H1 (cell line): ENCODE measurements at regions not wholly inside any gene's neighbourhood (a gene's known extent, or its start where the extent isn't known, plus 50 kb on each side); places are given as distances from the start of the nearest gene placed in this dataset.

ENCODE experiments used
- CTCF ChIA-PET: fragments of 300-600 bp; sonication (Branson Sonifier 250); formaldehyde crosslinking; loops from one replicate; lab custom pipeline; 2021; ENCODE audit not compliant: partially characterized antibody; lab: Charles Lee
- POLR2A ChIA-PET: fragments of 300-600 bp; sonication (Branson Sonifier 250); formaldehyde crosslinking; loops from one replicate; lab custom pipeline; 2021; ENCODE audit warnings: inconsistent platforms; ENCODE audit not compliant: partially characterized antibody; lab: Charles Lee
- DNase-seq, 2 experiments: peaks; one replicate each; pipeline versions ENCODE4 v3.0.0 to v3.0.0-alpha.2; 2010 to 2022; ENCODE audit warnings: low spot score in 2 of 2, low read depth in 1 of 2, mixed read lengths in 1 of 2
- FAIRE-seq: peaks from 2 replicates; lab custom pipeline; 2011; peaks lifted over from hg19 to GRCh38; lab: Jason Lieb, UNC
- H2AFZ ChIP-seq: 2 replicates; pipeline ENCODE4 v1.8.1; 2012; ENCODE audit warnings: low read length, inconsistent platforms
- H2AK5ac ChIP-seq: 2 replicates; pipeline ENCODE4 v1.6.1; 2013; ENCODE audit warnings: low read depth, low read length
- H2BK120ac ChIP-seq: replicated peaks from 2 replicates; pipeline ENCODE3; 2013; ENCODE audit warnings: low read depth, low read length, inconsistent platforms
- H2BK12ac ChIP-seq: 2 replicates; pipeline ENCODE4 v1.6.1; 2013; ENCODE audit warnings: low read depth, low read length
- H2BK15ac ChIP-seq: 2 replicates; pipeline ENCODE4 v1.6.1; 2013; ENCODE audit warnings: low read length
- H2BK20ac ChIP-seq: 2 replicates; pipeline ENCODE4 v1.6.1; 2013; ENCODE audit warnings: low read length
- H2BK5ac ChIP-seq: 2 replicates; pipeline ENCODE4 v1.6.1; 2013; ENCODE audit warnings: low read depth, low read length
- H3K14ac ChIP-seq: 2 replicates; pipeline ENCODE4 v1.6.1; 2013; ENCODE audit warnings: inconsistent platforms; ENCODE audit not compliant: insufficient read length
- H3K18ac ChIP-seq: 2 replicates; pipeline ENCODE4 v1.6.1; 2013; ENCODE audit warnings: low read length; ENCODE audit errors: extremely low read depth
- H3K23ac ChIP-seq: 2 replicates; pipeline ENCODE4 v1.6.1; 2013; ENCODE audit warnings: inconsistent platforms; ENCODE audit not compliant: insufficient read length
- H3K23me2 ChIP-seq: 2 replicates; pipeline ENCODE4 v1.6.1; 2013; ENCODE audit warnings: low read depth, low read length
- H3K27ac ChIP-seq: 2 replicates; pipeline ENCODE4 v1.6.1; 2011; ENCODE audit warnings: low read depth, low read length, inconsistent platforms
- H3K27me3 ChIP-seq, 4 experiments: replicated peaks in 1 of 4; 1 replicate in 1 of 4; 2 replicates in 3 of 4; pipeline versions ENCODE4 v1.6.1 to v1.8.1; 2011 to 2013; ENCODE audit warnings: low read length in 3 of 4, mild to moderate bottlenecking in 3 of 4, inconsistent platforms in 2 of 4, mixed read lengths in 2 of 4, moderate library complexity in 1 of 4; ENCODE audit not compliant: control insufficient read depth in 3 of 4, insufficient read depth in 3 of 4; ENCODE audit errors: extremely low read depth in 1 of 4
- H3K36me3 ChIP-seq, 4 experiments: 2 replicates each; pipeline versions ENCODE4 v1.6.1 to v1.8.1; 2011 to 2013; ENCODE audit warnings: mild to moderate bottlenecking in 4 of 4, low read length in 3 of 4, moderate library complexity in 2 of 4, control low read depth in 1 of 4, inconsistent platforms in 1 of 4; ENCODE audit not compliant: insufficient read depth in 4 of 4, control insufficient read depth in 2 of 4
- H3K4ac ChIP-seq: replicated peaks from 2 replicates; pipeline ENCODE3; 2013; ENCODE audit warnings: low read length, low read depth, mixed read lengths, inconsistent platforms; ENCODE audit not compliant: insufficient read length
- H3K4me1 ChIP-seq, 4 experiments: replicated peaks in 1 of 4; 1 replicate in 1 of 4; 2 replicates in 3 of 4; pipeline versions ENCODE4 v1.6.1 to v1.8.1; 2011 to 2013; ENCODE audit warnings: low read length in 3 of 4, inconsistent platforms in 2 of 4, mixed read lengths in 1 of 4; ENCODE audit not compliant: insufficient read depth in 4 of 4, control insufficient read depth in 3 of 4
- H3K4me2 ChIP-seq, 2 experiments: 2 replicates each; pipeline versions ENCODE4 v1.6.1 to v1.8.1; 2011 to 2013; ENCODE audit warnings: low read depth in 2 of 2, low read length in 2 of 2, control low read depth in 1 of 2, inconsistent platforms in 1 of 2, mild to moderate bottlenecking in 1 of 2; ENCODE audit not compliant: insufficient read depth in 1 of 2
- H3K4me3 ChIP-seq, 4 experiments: fragments of 200-600, 300-600 bp in 1 of 4; sonication (generic), shearing (Covaris generic), sonication (Bioruptor Twin) in 1 of 4; 2 replicates each; pipeline versions ENCODE4 v1.5.1 to v1.8.1; 2011 to 2016; ENCODE audit warnings: low read length in 4 of 4, low read depth in 3 of 4, control low read depth in 2 of 4, inconsistent platforms in 2 of 4, mild to moderate bottlenecking in 2 of 4, mixed read lengths in 1 of 4, moderate library complexity in 1 of 4; ENCODE audit not compliant: insufficient read depth in 2 of 4; ENCODE audit errors: extremely low read depth in 1 of 4
- H3K56ac ChIP-seq: replicated peaks from 2 replicates; pipeline ENCODE3; 2013; ENCODE audit warnings: low read depth, mild to moderate bottlenecking, mixed read lengths, low read length, inconsistent platforms; ENCODE audit not compliant: insufficient read length
- H3K79me1 ChIP-seq: 2 replicates; pipeline ENCODE4 v1.6.1; 2013; ENCODE audit warnings: low read depth, low read length, control low read depth
- H3K79me2 ChIP-seq, 2 experiments: 2 replicates each; pipeline versions ENCODE4 v1.6.1 to v1.8.1; 2012 to 2013; ENCODE audit warnings: low read length in 2 of 2, mild to moderate bottlenecking in 2 of 2, inconsistent platforms in 1 of 2; ENCODE audit not compliant: insufficient read depth in 2 of 2, control insufficient read depth in 1 of 2
- H3K9ac ChIP-seq, 4 experiments: replicated peaks in 1 of 4; 1 replicate in 1 of 4; 2 replicates in 3 of 4; pipeline versions ENCODE4 v1.6.1 to v1.8.1; 2011 to 2013; ENCODE audit warnings: low read depth in 3 of 4, low read length in 3 of 4, control low read depth in 2 of 4, mild to moderate bottlenecking in 2 of 4, moderate library complexity in 2 of 4, inconsistent platforms in 1 of 4; ENCODE audit errors: extremely low read depth in 1 of 4
- H3K9me3 ChIP-seq, 2 experiments: 2 replicates each; pipeline versions ENCODE4 v1.6.1 to v1.8.1; 2012 to 2013; ENCODE audit warnings: mild to moderate bottlenecking in 2 of 2, moderate library complexity in 2 of 2, control low read depth in 1 of 2, inconsistent platforms in 1 of 2, low read depth in 1 of 2, low read length in 1 of 2, mixed read lengths in 1 of 2; ENCODE audit not compliant: insufficient read depth in 2 of 2
- H4K20me1 ChIP-seq, 2 experiments: replicated peaks in 1 of 2; 2 replicates each; pipeline versions ENCODE3 to v1.8.1; 2011 to 2013; ENCODE audit warnings: inconsistent platforms in 2 of 2, low read length in 2 of 2, mild to moderate bottlenecking in 1 of 2; ENCODE audit not compliant: insufficient read depth in 2 of 2, control insufficient read depth in 1 of 2
- H4K5ac ChIP-seq: 2 replicates; pipeline ENCODE4 v1.6.1; 2013; ENCODE audit warnings: low read length, low read depth, mixed read lengths, inconsistent platforms; ENCODE audit not compliant: insufficient read length
- H4K8ac ChIP-seq: 2 replicates; pipeline ENCODE4 v1.8.0; 2013; ENCODE audit warnings: mild to moderate bottlenecking, moderate library complexity, low read length, inconsistent platforms; ENCODE audit not compliant: insufficient read depth; ENCODE audit errors: extremely low read depth
- H4K91ac ChIP-seq: replicated peaks from 2 replicates; pipeline ENCODE3; 2013; ENCODE audit warnings: low read length, mixed read lengths, inconsistent platforms; ENCODE audit not compliant: insufficient read length
- ATF2 ChIP-seq: IDR thresholded peaks from 2 replicates; pipeline ENCODE4 v1.6.1; 2012; ENCODE audit warnings: low read length, inconsistent platforms
- CBX5 ChIP-seq: fragments of 300-800, 300-1000 bp; sonication (generic); IDR thresholded peaks from 2 replicates; pipeline ENCODE4 v1.7.1; 2016; ENCODE audit warnings: antibody characterized with exemption, low read length, low read depth
- GABPA ChIP-seq: IDR thresholded peaks from 2 replicates; pipeline ENCODE4 v1.6.1; 2011; ENCODE audit warnings: mild to moderate bottlenecking, low read length, moderate library complexity, borderline replicate concordance; ENCODE audit not compliant: insufficient read depth
- HDAC2 ChIP-seq, 2 experiments: fragments of 300-600 bp in 1 of 2; sonication (generic) in 1 of 2; IDR thresholded peaks; 2 replicates each; pipeline ENCODE4 v1.6.1; 2011 to 2012; ENCODE audit warnings: low read depth in 2 of 2, low read length in 2 of 2, mild to moderate bottlenecking in 2 of 2, moderate library complexity in 2 of 2, borderline replicate concordance in 1 of 2, inconsistent platforms in 1 of 2
- NRF1 ChIP-seq: IDR thresholded peaks from 2 replicates; pipeline ENCODE4 v1.6.1; 2011; ENCODE audit warnings: mild to moderate bottlenecking, low read depth, low read length, improper control_type of control experiment
- SP2 ChIP-seq: IDR thresholded peaks from 2 replicates; pipeline ENCODE4 v1.6.1; 2012; ENCODE audit warnings: mild to moderate bottlenecking, low read length, inconsistent platforms
- SP4 ChIP-seq: IDR thresholded peaks from 2 replicates; pipeline ENCODE4 v1.6.1; 2012; ENCODE audit warnings: low read length, inconsistent platforms
- SRF ChIP-seq: IDR thresholded peaks from 2 replicates; pipeline ENCODE4 v1.6.1; 2011; ENCODE audit warnings: mild to moderate bottlenecking, low read depth, low read length, moderate library complexity
- TAF1 ChIP-seq: IDR thresholded peaks from 2 replicates; pipeline ENCODE4 v1.6.1; 2011; ENCODE audit warnings: mild to moderate bottlenecking, low read depth, low read length
- ZNF274 ChIP-seq: IDR thresholded peaks from 2 replicates; pipeline ENCODE4 v1.7.0; 2012; ENCODE audit warnings: low read length, borderline replicate concordance; ENCODE audit errors: extremely low read depth
- WGBS, 2 experiments: shearing (Covaris generic) in 1 of 2; methylation state at CpG; one replicate each; pipeline versions ENCODE4 v1.1.6 to v1.1.7; 2013 to 2015; ENCODE audit warnings: low lambda C conversion rate in 2 of 2, mixed read lengths in 2 of 2, inconsistent platforms in 1 of 2, low coverage in 1 of 2, missing lambda C conversion rate in 1 of 2; ENCODE audit not compliant: insufficient replicate concordance in 2 of 2, insufficient coverage in 1 of 2, insufficient read length in 1 of 2; ENCODE audit errors: extremely low coverage in 1 of 2, missing lambda C conversion rate in 1 of 2; 5-methylcytosine and 5-hydroxymethylcytosine counted together
- TF ChIP-seq, protein P1 (sequence below): IDR thresholded peaks from 2 replicates; pipeline ENCODE4 v1.6.1; 2012; ENCODE audit warnings: inconsistent platforms

- no peak overlapping the region for H3K4ac ChIP-seq
- FAIRE-seq: no peak
- no peak overlapping the region for H2BK5ac ChIP-seq
- WGBS, 2 experiments: 87% methylated on average over 30 of the region's 34 CpGs; no CpG with 5 or more reads in 1 of the 2 experiments
- peaks cover 9% of the 10 kb centered on the region; the same call in 1 of the 2 replicates for H3K23me2 ChIP-seq
- no peak overlapping the region for H4K91ac ChIP-seq
- no peak overlapping the region for H3K23ac ChIP-seq
- TF ChIP-seq SP2: no peak
- no peak for TF ChIP-seq HDAC2 (IDR thresholded peaks at IDR 0.05; ENCODE audit: borderline replicate concordance in 1 of 2, low read depth in 2 of 2, low read length in 2 of 2)
- no peak for TF ChIP-seq CBX5
- TF ChIP-seq, protein P1, sequence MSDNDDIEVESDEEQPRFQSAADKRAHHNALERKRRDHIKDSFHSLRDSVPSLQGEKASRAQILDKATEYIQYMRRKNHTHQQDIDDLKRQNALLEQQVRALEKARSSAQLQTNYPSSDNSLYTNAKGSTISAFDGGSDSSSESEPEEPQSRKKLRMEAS: no peak
- TF ChIP-seq ATF2: no peak
- no peak for TF ChIP-seq TAF1
- TF ChIP-seq GABPA: no peak
- no peak for TF ChIP-seq SP4
- no peak for TF ChIP-seq SRF
- TF ChIP-seq ZNF274: no peak
- TF ChIP-seq NRF1: no peak
- TF ChIP-seq, all 59 proteins: peak for 0
- ChIA-PET CTCF (interaction anchor here (1.2 to 2.7 kb wide), 2 partner anchors 12 kb away, joined by 3 to 8 read pairs; no protein-coding TSS in a partner anchor), POLR2A (no interaction called here)
- H3K14ac ChIP-seq: no peak overlapping the region
- H4K8ac ChIP-seq: no peak overlapping the region
- H4K5ac ChIP-seq: no peak overlapping the region
- no peaks in the 10 kb centered on the region for H3K79me2 ChIP-seq
- no peaks in the 10 kb centered on the region; a peak in 1 of 7 replicates for H3K27me3 ChIP-seq
- no peak overlapping the region for H2AK5ac ChIP-seq
- H2BK15ac ChIP-seq: no peak overlapping the region
- H3K4me3 ChIP-seq: no peak overlapping the region
- H2BK120ac ChIP-seq: no peak overlapping the region
- H2BK12ac ChIP-seq: no peak overlapping the region
- DNase-seq: no peak
- no peaks in the 10 kb centered on the region for H3K36me3 ChIP-seq
- no peaks in the 10 kb centered on the region for H3K9me3 ChIP-seq
- H3K9ac ChIP-seq: no peak overlapping the region
- peaks cover 0 to 1% of the 10 kb centered on the region in 2 experiments for H4K20me1 ChIP-seq
- H3K4me2 ChIP-seq: no peak overlapping the region
- H2BK20ac ChIP-seq: no peak overlapping the region
- no peak overlapping the region for H3K18ac ChIP-seq
- no peaks in the 10 kb centered on the region for H3K79me1 ChIP-seq
- no peak overlapping the region for H2AFZ ChIP-seq
- H3K56ac ChIP-seq: no peak overlapping the region
- H3K4me1 ChIP-seq: no peaks in the 10 kb centered on the region
- no peak overlapping the region for H3K27ac ChIP-seq
Observed at GRCh38 chr22:44638971-44639760, 62.8 kb upstream of the PRR5 start.
